ENCODE measurements at regions not wholly inside any gene's neighbourhood (a gene's known extent, or its start where the extent isn't known, plus 50 kb on each side); places are given as distances from the start of the nearest gene placed in this dataset.

- no peak for DNase-seq
Observed at GRCh38 chr14:95442016-95442632, 74.3 kb downstream of the SYNE3 start.

DNA sequence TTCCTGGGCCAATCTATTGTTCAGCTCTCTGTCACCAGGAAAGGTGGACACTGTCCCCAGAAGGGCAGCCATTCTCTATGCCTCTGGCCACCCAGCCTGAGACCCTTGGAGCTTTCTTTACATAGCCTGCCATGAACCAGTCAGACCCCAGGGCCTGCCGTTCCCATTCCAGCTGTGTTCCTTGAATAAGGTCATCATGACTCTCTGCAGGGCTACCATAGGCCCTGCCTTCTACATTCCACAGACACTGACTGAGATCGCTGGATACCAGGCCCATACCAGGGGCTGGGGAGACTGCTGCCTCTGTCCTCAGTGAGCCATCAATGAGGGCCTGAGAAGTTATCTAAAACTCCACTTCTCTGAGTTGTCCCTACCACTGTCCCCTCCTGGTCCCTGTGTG is 75.5 kb downstream of the SYNE3 start:
- no peak for DNase-seq

DNA sequence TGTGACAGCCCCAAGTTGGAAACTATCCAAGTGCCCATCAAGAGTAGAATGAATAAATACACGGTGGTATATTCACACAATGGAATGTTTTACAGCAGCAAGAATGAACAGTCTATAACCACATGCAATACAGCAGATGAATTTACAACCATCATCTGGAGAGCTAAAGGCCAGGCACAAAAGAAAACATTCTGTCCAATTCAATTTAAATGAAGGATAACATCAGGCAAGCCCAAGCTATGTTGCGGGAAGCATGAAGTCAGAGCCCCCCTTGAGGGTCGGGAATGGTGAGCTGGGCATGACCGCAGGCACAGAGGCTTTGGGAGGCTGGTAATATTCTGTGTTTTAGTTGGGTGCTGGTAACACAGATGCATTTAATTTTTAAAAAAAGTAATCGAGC is 76.0 kb downstream of the SYNE3 start:
- DNase-seq, result no peak

DNA sequence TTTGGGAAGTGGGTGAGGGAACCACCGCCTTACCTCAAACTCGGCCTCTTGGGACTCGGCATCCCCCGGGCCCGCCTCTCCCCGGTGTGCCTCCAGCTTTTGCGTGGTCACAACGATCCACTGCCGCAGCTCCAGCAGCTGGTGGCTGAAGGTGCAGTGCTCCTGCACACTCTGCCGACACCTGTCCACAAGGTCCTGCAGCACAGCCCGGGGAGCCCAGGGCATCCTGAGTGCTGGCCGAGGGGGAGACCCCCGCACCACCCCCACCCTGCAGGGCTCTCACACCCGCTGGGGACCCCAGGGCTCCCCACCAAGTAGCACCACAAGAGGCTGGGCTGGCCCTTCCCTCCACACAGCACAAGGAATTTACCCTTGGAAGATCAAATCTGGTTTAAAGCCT is 76.6 kb downstream of the SYNE3 start:
- DNase-seq, result no peak

- no peak for DNase-seq
Observed at GRCh38 chr14:95437715-95438114, 78.7 kb downstream of the SYNE3 start.

DNA sequence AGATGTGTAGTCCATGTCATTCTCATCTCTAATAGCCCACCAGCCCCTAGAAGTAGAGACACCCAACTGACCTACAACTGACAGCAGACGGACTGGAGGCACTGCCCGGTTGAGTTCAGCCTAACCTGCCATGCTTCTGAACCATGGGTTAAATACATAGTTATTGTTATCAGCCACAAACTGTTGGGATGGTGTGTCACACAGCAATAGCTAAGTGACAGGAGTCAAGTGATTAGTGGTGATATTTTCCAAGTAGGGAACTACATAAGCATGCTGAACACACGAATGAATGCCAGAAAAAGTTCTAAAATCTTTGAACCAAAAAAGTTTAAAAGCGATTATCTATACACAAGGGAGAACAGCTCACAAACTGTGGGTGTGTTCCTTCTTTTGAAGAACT is 80.1 kb downstream of the SYNE3 start:
- no peak for DNase-seq

- DNase-seq, result no peak
Observed at GRCh38 chr14:95434121-95434520, 82.3 kb downstream of the SYNE3 start.

DNA sequence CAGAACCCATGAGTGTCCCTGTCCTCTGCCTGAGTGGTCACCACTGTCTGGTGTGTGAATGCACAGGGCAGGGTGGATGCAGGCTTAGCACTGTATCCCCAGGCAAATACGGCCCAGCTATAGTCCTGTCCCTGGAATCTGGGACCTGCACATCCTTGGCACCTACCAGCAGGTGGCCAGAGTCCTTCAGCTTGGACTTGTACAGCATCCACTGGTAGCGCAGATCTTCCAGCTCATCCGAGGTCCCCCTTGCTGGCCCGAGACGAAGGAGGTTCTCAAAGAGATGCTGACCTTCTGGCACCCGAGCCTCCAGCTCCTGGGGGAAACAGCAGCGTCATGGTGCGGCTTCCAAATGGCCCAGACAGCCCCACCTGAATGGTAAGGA is 83.4 kb downstream of the SYNE3 start:
- no peak for DNase-seq

DNA sequence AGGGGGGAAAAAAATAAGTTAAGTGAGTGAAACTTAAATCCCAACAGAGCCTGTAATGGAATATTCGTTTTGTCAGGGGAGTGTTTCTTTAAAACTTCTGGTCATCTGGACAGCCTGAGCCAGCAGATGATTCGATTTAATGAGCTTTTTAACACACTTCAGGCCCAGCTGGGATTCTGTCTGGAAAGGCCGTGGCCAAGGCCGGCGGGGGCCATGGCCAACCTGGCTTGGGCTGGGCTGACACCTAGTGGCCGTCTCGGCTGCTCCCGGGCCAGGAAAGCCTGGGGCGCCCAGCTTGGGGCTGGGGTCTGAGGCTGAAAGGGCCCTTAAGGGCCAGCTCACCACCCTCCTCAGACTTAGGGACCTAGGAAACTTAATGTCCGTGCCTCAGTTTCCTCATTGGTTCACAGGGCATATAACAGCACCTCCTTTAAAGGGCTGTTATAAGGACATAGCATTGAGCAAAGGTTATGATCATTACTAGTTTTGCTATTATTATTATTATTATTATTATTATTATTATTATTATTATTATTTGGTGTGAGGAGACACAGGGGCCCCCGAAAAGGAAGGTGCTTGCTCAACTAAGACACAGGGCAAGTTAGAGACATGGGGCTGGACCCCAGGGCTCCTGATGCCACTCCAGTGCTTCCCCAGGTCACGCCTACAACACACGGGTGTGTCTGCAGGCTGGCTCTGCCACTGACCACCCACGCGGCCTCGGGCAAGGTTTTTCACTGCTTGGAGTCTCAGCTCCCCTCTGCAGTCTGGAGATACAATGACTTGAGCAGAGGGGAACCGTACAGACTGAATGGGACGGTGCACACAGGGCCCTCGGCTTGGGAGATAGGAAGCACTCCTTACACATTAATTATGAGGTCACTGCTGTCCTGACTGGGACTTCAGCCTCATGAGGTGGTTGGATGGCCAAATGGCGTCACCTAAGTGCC is 84.0 kb downstream of the SYNE3 start:
- DNase-seq, result no peak

DNA sequence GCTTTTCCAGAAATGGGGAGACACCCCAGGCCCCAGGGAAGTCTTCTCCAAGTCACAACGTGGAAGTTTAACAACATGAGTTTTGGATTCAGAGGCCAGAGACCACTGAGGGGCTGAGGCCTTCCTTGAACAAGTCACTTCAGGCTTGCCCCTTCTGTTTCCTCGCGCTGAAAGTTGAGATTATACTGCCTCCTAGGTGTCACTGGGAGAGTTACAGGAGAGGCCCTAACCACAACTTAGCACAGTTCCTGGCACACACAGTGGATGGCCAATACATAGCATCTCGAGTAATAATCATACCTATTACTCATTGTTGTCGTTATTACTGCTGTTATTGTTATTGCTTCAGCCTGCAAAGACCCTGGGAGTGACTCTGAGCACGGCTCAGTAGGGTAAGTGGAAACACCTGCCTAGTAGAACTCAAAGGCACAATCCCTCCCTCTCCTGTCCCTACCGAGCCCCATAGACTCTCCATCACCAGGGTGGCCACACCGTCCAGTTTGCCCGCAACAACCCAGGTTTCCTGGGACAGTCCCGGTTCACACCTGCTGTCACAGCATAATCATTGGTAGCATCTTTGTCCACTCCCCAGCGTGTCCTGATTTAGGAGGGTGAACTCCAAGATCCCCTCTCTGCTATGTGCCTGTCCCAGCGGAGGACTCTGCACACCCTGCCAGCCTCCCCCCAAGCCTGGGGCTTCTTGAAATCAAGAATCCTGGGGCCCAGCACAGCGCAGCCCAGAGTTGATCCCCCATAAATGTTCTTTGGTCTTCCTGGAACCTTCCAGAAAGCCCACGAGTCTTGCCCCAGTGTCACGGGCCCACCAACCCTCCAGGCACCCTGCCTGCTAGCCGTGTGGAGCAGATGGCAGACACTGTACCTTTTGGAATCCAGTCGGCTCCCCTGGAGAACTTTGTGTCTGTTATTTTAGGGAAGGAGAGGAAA is 85.0 kb downstream of the SYNE3 start:
- no peak for DNase-seq

DNA sequence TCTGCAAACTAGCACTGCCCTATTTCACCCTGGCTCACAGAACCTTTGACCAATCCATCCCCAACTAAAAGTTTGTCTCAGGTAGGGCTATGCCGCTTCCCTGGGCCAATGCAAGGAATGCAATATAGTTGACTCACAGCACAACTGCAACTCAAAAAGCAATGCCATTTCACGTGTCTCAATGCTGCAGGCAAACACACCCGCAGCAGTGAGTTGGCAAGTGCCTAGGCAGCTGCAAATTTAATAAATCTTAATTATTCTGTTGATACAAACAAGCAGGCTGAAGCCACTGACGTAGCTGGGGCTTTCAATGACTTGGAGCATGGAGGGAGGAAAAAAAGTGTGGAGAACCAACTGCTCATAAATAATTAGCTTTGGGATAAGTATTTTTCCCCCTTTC is 87.9 kb downstream of the SYNE3 start:
- no peak for DNase-seq

- DNase-seq, result no peak
Observed at GRCh38 chr14:95426116-95426475, 90.4 kb downstream of the SYNE3 start.

- no peak for DNase-seq
Observed at GRCh38 chr14:95425369-95426115, 90.9 kb downstream of the SYNE3 start.

DNA sequence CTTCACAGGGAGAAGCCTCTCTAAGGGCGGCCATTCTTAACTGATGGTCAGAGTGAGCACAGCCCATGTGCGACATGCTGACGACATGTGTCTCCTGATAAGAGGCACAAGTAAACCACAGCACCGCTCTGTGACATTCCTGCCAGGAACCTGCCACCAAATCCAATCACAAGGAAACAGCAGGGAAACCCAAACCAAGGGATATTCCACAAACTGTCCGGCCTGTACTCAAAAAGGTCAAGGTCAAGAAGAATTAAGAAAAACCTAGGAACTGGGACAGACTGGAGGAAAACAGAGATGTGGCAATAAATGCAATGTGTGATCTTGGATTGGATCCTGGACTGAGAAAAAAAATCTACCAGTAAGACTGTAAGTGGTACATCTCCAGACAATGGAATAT is 91.9 kb downstream of the SYNE3 start:
- DNase-seq, result no peak

DNA sequence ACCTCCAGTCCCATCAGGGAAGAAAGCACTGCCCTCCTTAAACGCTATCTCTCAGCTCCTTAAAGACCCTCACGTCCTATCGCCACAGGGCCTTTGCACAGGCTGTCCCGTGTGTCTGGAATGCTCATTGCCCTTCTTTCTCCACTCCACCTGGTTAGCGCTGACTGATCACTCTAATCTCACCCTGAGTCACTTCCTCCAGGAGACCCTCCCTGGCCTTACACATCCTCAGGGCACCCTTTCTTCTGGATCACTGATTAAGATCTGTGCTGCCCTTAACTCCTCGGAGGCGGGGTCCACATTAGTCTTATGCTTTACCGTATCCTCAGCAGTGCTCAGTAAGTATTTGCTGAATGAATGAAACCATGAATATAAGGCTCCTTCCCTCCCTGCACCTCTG is 94.7 kb downstream of the SYNE3 start:
- no peak for DNase-seq

GRCh38 chr14:95420060-95420459 is 96.4 kb downstream of the SYNE3 start:
- DNase-seq, result no peak

GRCh38 chr14:95419569-95419968 is 96.9 kb downstream of the SYNE3 start:
- DNase-seq, result no peak

GRCh38 chr14:95418858-95419257 is 97.6 kb downstream of the SYNE3 start:
- DNase-seq, result no peak

DNA sequence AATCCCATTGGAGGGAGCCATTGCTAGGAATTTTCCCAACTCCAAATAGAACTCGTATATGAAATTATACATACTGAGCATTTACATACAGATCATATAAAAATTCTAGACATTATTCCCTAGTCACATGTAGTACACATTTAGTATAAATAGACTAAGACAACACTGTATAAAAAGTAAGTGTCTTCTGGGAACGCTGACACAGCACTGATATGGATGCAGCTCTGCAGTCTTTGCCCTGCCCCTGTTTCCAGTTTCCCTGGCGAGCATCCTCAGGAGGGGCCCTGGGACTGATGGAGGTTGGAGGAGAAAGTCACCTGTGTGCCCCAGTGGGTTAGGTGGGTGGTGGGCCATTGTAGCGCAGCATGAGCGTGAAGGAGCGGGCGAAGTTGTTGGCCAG is 97.8 kb upstream of the CLMN start:
- DNase-seq, result no peak

DNA sequence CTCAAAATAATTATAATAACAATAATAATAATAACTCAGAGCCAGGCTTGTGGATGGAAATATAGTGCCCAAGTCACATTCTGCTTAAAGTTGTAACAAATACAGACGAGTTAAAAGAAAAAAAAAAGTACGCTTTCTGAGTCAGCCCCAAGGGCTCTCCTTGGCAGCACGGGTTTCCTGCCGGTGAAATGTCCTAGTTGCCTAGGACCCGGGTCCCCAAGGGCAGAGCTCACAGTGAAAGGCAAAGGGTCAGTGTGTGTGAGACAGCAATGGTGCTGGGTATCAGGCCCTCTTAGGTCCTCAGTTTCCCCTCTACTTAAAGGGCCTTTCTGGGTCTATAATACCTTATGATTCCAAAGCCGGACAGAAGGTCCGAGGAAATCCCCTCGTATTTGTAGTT is 96.3 kb upstream of the CLMN start:
- no peak for DNase-seq

DNA sequence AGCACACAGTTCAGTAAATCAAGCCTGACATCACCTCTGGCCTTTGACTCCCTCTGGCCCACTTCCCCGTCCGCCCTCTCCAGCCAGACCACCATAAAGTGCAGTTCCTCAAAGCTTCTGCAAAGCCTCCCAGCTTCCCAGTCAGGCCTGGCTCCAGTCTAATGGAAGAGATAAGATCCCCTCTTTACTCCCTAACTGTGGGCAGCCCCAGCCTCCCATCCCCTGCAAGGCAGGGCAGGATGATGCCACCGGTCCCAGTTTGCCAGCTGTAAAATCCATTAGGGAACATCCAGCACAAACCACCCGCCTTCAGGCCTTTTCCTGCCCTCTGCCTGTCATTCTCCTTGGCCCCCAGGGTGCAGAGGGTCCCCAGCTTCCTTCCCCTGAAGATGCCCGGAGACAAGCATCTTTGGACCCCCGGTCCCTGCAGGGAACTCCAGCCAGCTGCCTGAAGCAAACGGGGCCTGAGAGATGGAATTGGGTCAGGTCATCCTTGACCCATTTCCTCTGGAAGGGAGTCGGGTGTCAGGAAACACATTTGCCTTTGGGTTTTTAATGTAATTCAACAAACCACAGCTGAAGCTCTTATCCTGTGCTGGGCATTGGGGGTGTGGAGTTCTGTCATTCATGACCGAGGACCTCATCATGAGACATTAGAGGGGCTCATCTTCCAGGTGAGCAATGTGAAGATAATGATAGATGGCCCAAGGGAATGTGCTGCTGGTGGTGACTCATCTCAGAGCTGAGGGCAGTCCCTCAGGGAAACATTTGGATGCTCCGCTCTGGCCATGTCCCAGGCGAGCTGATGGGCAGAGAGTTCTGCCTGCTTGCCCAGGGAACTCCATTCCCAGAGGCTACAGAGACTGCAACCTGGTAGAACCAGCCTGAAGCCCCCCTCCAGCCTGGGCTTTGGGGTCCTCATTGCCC is 93.8 kb upstream of the CLMN start:
- DNase-seq, result no peak

- DNase-seq, result no peak
Observed at GRCh38 chr14:95410838-95411237, 91.1 kb upstream of the CLMN start.

Measured in NCI-H2029 treated with DMSO at 0.1 percent for 48 hours (cell line).